Cardiac fibroblast (primary cell): ENCODE measurements at regions not wholly inside any gene's neighbourhood (a gene's known extent, or its start where the extent isn't known, plus 50 kb on each side); places are given as distances from the start of the nearest gene placed in this dataset.
A peak's percentile ranks its signal among the peaks of the same experiment; 100 is the strongest.

Experiments
- DNase-seq, 2 donors: peaks; one replicate each; pipeline versions ENCODE4 v3.0.0 to v3.0.0-alpha.2; 2010; ENCODE audit warnings: low read depth in 2 of 2
- H3K4me3 ChIP-seq, 2 donors: replicated peaks in 1 of 2; 1 replicate in 1 of 2; 2 replicates in 1 of 2; pipeline ENCODE4 v1.5.1; 2011; ENCODE audit warnings: low read depth in 2 of 2, low read length in 2 of 2, mild to moderate bottlenecking in 2 of 2, moderate library complexity in 1 of 2
- CTCF ChIP-seq: IDR thresholded peaks from one replicate; pipeline ENCODE4 v1.5.1; 2011; ENCODE audit warnings: low read depth, mild to moderate bottlenecking, low read length, inconsistent platforms

GRCh38 chr2:225137971-225138370 is 95.7 kb upstream of the DOCK10 start:
- DNase-seq = peak in 1 of 2 donors; percentile 41
- TF ChIP-seq CTCF = no peak
- no peak overlapping the region for H3K4me3 ChIP-seq

GRCh38 chr2:225136552-225136951 is 94.3 kb upstream of the DOCK10 start:
- H3K4me3 ChIP-seq = no peak overlapping the region
- DNase-seq = no peak
- TF ChIP-seq CTCF = no peak

- no peak for TF ChIP-seq CTCF
- H3K4me3 ChIP-seq = no peak overlapping the region
- DNase-seq = no peak
Measured at GRCh38 chr2:225131898-225132297, 89.6 kb upstream of the DOCK10 start.

DNA sequence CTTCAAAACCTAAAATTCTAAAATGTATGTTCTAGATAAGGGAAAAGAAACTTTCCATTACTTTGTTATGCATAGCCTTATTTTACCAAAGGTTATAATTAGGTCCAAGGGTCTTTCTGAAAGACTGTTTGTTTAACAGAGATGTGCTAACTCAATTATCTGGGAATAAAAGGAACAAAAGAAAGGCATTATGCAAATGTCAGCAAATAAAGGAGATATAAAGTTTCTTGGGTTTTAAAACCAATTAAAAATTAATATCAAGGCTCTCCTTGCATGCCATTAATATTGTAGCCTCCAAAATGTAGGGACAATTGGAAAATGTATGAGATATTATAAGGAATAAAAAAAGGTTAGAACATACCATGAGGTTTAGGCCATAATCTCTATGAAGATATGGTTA is 87.8 kb upstream of the DOCK10 start:
- TF ChIP-seq CTCF = no peak
- H3K4me3 ChIP-seq = no peak overlapping the region
- DNase-seq = no peak

DNA sequence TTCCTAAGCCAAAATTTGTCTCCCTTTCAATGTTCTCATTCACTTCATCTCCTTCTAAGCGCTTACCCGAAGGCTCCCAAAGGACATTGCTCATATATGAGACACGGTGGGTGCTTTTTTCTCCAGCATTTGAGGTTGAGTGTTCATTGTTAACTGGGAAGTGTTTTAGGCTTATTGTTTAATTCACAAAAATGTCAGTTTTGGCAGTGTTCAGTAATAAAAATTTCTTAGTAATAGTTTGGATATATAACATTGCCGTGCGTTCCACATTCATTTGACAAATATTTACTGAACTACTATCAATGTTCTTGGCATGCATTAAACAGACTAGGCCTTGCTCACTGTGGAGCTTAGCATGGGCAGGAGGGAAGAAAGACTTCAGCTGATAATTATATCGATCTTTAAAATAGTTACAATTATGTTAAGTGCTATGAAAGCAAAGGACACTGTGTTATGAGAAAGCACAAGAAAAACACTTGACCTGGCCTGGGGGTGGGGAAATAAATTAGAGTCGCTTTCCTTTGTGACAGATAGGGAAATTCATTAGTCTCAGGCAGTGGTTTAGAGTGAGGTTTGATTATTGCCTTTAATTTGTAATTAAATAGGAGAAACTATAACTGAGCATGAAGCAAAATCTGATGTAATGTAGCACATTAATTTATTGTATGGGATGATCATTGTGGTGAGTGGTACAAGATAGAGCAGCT is 82.2 kb upstream of the DOCK10 start:
- no peak for TF ChIP-seq CTCF
- no peak overlapping the region for H3K4me3 ChIP-seq
- DNase-seq = peak in 1 of 2 donors; percentile 33

DNA sequence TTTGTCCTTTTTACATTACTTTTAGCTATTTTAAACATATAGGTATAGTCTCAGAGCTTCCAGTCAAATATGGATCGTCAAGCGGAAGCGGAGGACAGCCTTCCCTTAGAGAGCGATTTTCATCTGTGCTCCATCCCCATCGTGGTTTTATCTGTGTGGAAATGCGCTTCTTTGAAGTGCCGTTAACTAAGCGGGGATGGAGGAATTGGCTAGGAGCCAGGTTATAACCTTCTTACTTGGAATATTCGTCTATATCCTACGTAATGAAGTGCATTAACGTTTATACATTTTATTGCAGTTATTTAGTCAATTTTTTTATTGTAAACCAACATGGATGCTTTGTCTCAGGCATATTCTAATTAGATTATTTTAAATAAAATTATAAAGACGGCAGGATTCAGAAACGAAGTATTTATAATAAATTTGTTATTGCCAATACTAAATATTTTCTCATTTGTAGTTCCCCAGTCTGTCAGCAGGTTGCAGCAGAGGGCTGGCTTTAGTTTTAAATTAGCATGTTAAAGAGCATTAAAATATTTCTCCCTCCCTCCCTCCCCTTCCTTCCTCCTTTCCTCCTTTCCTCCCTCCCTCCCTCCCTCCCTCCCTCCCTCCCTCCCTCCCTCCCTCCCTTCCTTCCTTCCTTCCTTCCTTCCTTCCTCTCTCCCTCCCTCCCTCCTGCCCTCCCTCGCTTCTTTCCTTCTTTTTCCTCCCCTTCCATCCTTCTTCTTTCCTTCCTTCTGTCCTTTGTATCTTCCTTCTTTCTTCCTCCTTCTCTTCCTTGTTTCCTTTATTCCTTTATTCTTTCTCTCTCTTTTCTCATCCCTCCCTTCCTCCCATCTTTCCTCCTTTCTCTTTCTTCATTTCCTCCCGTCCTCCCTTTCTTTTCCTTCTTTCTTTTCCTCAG is 80.6 kb upstream of the DOCK10 start:
- DNase-seq = peak; percentile 31 to 62
- TF ChIP-seq CTCF = peak; percentile 59
- H3K4me3 ChIP-seq = no peak overlapping the region
